ENCODE measurements at regions not wholly inside any gene's neighbourhood (a gene's known extent, or its start where the extent isn't known, plus 50 kb on each side); places are given as distances from the start of the nearest gene placed in this dataset.
A peak's percentile ranks its signal among the peaks of the same experiment; 100 is the strongest.
"Not testable (repeated sequence)": the region's sequence is repeated elsewhere in the genome, so short reads cannot be mapped to it uniquely, and the experiment has no call there.

DNA sequence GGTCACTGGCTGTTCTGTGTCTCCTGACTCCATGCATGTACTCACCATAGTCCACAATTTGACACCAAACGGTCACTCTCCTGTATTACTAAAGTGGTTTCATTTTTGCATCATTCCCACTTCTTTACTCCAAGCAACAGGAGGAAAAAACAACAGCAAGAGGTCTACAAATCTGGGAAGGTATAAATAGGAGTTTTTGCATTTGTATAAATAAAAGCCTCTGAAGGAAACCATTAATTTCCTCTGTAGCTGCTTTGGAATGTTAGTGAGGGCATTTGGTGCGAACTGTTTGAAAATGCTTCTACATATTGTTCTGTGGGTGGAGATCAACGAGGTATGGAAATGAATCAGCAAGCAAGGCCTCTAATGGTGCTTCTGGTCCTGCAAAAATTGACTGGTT, 148.5 kb upstream of the DLX2 start:
- peaks cover 16 to 60% (median 31%) of the 10 kb centered on the region in 10 experiments; a peak in 19 of 20 replicates for H3K4me1 ChIP-seq
- no peaks in the 10 kb centered on the region for H3K36me3 ChIP-seq
- H4K20me1 ChIP-seq, result no peaks in the 10 kb centered on the region
- peak overlapping the region; percentile 3 to 72 (median 48); a peak in 16 of 22 replicates for H3K4me2 ChIP-seq
- H3K27ac ChIP-seq, result no peak overlapping the region
- H3K9me3 ChIP-seq (replicated peaks in 1 of 11), result peaks cover 0 to 41% (median 6%) of the 10 kb centered on the region in 11 experiments; a peak in 12 of 22 replicates
- no peak overlapping the region for H3K4me3 ChIP-seq
- no peak overlapping the region for H3K9ac ChIP-seq
- H3K27me3 ChIP-seq, result no peaks in the 10 kb centered on the region
- no peak for TF ChIP-seq Cebpa-rat (IDR thresholded peaks at IDR 0.05)

DNA sequence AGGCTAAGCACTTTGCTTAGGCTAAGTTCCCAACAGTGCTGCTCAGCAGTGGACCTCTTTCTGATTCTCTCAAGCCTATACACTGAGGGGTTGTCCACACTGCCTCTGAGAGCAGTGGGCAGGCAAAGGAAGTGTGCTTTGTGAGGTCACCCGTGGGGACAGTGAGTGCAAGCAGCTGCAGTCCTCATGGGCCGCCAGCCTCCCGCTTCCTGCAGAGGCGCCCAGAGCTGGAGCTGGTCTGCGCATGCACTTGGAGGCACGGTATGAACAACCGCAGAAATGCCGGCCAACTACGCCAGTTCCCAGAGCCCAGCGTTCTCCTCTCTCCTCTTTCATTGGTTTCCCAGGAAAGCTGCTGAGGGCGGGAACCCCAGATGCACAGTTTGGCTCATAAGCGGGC, 149.5 kb upstream of the DLX2 start:
- peak overlapping the region in 2 of 11 experiments; percentile 42 to 51; a peak in 3 of 22 replicates for H3K27ac ChIP-seq
- H3K27me3 ChIP-seq, result no peaks in the 10 kb centered on the region
- peaks cover 0 to 32% (median 6%) of the 10 kb centered on the region in 11 experiments; a peak in 12 of 22 replicates for H3K9me3 ChIP-seq (replicated peaks in 1 of 11)
- peak overlapping the region in 10 of 11 experiments; percentile 30 to 72 (median 49); a peak in 17 of 22 replicates for H3K4me2 ChIP-seq
- H3K9ac ChIP-seq, result no peak overlapping the region
- no peaks in the 10 kb centered on the region for H4K20me1 ChIP-seq
- no peak overlapping the region for H3K4me3 ChIP-seq
- peaks cover 16 to 54% (median 31%) of the 10 kb centered on the region in 10 experiments; a peak in 19 of 20 replicates for H3K4me1 ChIP-seq
- no peak for TF ChIP-seq Cebpa-rat (IDR thresholded peaks at IDR 0.05)
- H3K36me3 ChIP-seq, result no peaks in the 10 kb centered on the region

- Histone ChIP-seq H3K9ac (no peak overlapping the region), H3K4me2 (peak overlapping the region; percentile 30 to 80 (median 49)), H3K4me1 (peaks cover 16 to 54% (median 31%) of the 10 kb centered on the region in 10 experiments; a peak in 19 of 20 replicates), H4K20me1 (no peaks in the 10 kb centered on the region), H3K4me3 (no peak overlapping the region), H3K27me3 (no peaks in the 10 kb centered on the region), H3K27ac (peak overlapping the region in 5 of 11 experiments; percentile 6 to 51 (median 42); a peak in 7 of 22 replicates), H3K9me3 (replicated peaks in 1 of 11) (peaks cover 0 to 19% (median 5%) of the 10 kb centered on the region in 11 experiments; a peak in 9 of 22 replicates), H3K36me3 (no peaks in the 10 kb centered on the region)
- no peak for TF ChIP-seq Cebpa-rat (IDR thresholded peaks at IDR 0.05)
Observed at GRCh38 chr2:172253190-172254052, 150.7 kb upstream of the DLX2 start.

- H3K4me1 ChIP-seq, result peaks cover 16 to 33% (median 21%) of the 10 kb centered on the region in 10 experiments; a peak in 19 of 20 replicates
- no peak for TF ChIP-seq Cebpa-rat (IDR thresholded peaks at IDR 0.05)
- no peak overlapping the region for H3K27ac ChIP-seq
- no peak overlapping the region for H3K4me3 ChIP-seq
- H3K4me2 ChIP-seq, result no peak overlapping the region
- H4K20me1 ChIP-seq, result no peaks in the 10 kb centered on the region
- H3K9ac ChIP-seq, result no peak overlapping the region
- H3K27me3 ChIP-seq, result no peaks in the 10 kb centered on the region
- H3K36me3 ChIP-seq, result no peaks in the 10 kb centered on the region
- H3K9me3 ChIP-seq (replicated peaks in 1 of 11), result no peaks in the 10 kb centered on the region; a peak in 1 of 22 replicates
Observed at GRCh38 chr2:172256886-172257285, 154.2 kb upstream of the DLX2 start.

GRCh38 chr2:172259827-172260226, 157.1 kb upstream of the DLX2 start:
- no peak overlapping the region for H3K27ac ChIP-seq
- H3K9ac ChIP-seq, result no peak overlapping the region
- H3K4me2 ChIP-seq, result no peak overlapping the region
- H3K4me3 ChIP-seq, result no peak overlapping the region
- H3K27me3 ChIP-seq, result no peaks in the 10 kb centered on the region
- TF ChIP-seq Cebpa-rat (IDR thresholded peaks at IDR 0.05), result no peak
- no peaks in the 10 kb centered on the region for H3K36me3 ChIP-seq
- H4K20me1 ChIP-seq, result no peaks in the 10 kb centered on the region
- peaks cover 0 to 3% (median 0%) of the 10 kb centered on the region in 10 experiments; a peak in 4 of 20 replicates for H3K4me1 ChIP-seq
- no peaks in the 10 kb centered on the region for H3K9me3 ChIP-seq (replicated peaks in 1 of 11)

DNA sequence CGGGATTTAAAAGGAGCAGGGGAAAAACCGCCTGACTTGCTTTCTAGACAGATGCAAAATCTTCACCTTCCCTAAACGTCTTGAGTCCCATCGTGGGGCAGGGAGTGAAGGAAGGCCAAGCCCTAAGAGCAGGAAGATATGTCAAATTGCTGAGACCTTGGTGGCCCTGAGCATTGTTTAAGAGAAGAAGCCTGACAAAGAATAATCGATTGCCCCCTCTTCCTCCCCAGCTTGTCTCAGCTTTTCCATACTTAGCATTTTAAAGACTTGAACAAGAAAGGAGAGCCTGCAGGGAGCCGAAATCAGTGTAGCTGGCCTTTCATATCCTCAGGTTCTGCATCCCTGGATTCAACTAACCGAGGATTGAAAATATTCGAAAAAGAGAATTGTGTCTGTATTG, 157.6 kb upstream of the DLX2 start:
- no peak for TF ChIP-seq Cebpa-rat (IDR thresholded peaks at IDR 0.05)
- no peak overlapping the region for H3K27ac ChIP-seq
- H3K27me3 ChIP-seq, result no peaks in the 10 kb centered on the region
- no peak overlapping the region for H3K9ac ChIP-seq
- 0 out of 22 replicates have a peak, but pooled peaks cover 0 to 5% (median 0%) of the 10 kb centered on the region in 11 experiments for H3K9me3 ChIP-seq (replicated peaks in 1 of 11)
- H3K4me2 ChIP-seq, result no peak overlapping the region
- H3K36me3 ChIP-seq, result no peaks in the 10 kb centered on the region
- H3K4me3 ChIP-seq, result no peak overlapping the region
- H4K20me1 ChIP-seq, result no peaks in the 10 kb centered on the region
- no peaks in the 10 kb centered on the region for H3K4me1 ChIP-seq

- no peak for TF ChIP-seq Cebpa-rat (IDR thresholded peaks at IDR 0.05)
- H3K9ac ChIP-seq, result no peak overlapping the region
- no peak overlapping the region for H3K4me2 ChIP-seq
- H3K4me1 ChIP-seq, result no peaks in the 10 kb centered on the region
- H3K4me3 ChIP-seq, result no peak overlapping the region
- H3K9me3 ChIP-seq (replicated peaks in 1 of 11), result peaks cover 0 to 13% (median 0%) of the 10 kb centered on the region in 11 experiments; a peak in 2 of 22 replicates
- H4K20me1 ChIP-seq, result no peaks in the 10 kb centered on the region
- no peaks in the 10 kb centered on the region for H3K36me3 ChIP-seq
- H3K27ac ChIP-seq, result no peak overlapping the region
- no peaks in the 10 kb centered on the region for H3K27me3 ChIP-seq
Observed at GRCh38 chr2:172261292-172261691, 158.6 kb upstream of the DLX2 start.

GRCh38 chr2:172262486-172262885, 159.8 kb upstream of the DLX2 start:
- Histone ChIP-seq H3K9ac (no peak overlapping the region), H3K27ac (no peak overlapping the region), H3K4me1 (no peaks in the 10 kb centered on the region), H3K9me3 (replicated peaks in 1 of 11) (peaks cover 0 to 13% (median 0%) of the 10 kb centered on the region in 11 experiments; a peak in 2 of 22 replicates), H3K4me2 (no peak overlapping the region), H3K36me3 (no peaks in the 10 kb centered on the region), H3K4me3 (no peak overlapping the region), H3K27me3 (no peaks in the 10 kb centered on the region), H4K20me1 (no peaks in the 10 kb centered on the region)
- TF ChIP-seq Cebpa-rat (IDR thresholded peaks at IDR 0.05), result no peak

- H3K4me1 ChIP-seq, H4K20me1 ChIP-seq, H3K27me3 ChIP-seq, H3K9ac ChIP-seq, H3K4me2 ChIP-seq, H3K4me3 ChIP-seq, H3K36me3 ChIP-seq, H3K27ac ChIP-seq: not testable (repeated sequence)
- peaks cover 0 to 13% (median 0%) of the 10 kb centered on the region in 11 experiments; a peak in 2 of 22 replicates for H3K9me3 ChIP-seq (replicated peaks in 1 of 11)
Observed at GRCh38 chr2:172264820-172265219, 162.1 kb upstream of the DLX2 start.

GRCh38 chr2:172269507-172270244, 157.7 kb upstream of the ITGA6 start:
- H3K4me1 ChIP-seq, H3K27ac ChIP-seq, H3K4me2 ChIP-seq, H3K4me3 ChIP-seq, H3K27me3 ChIP-seq, H3K36me3 ChIP-seq, H4K20me1 ChIP-seq, H3K9ac ChIP-seq: not testable (repeated sequence)
- peaks cover 0 to 16% (median 8%) of the 10 kb centered on the region in 11 experiments; a peak in 11 of 22 replicates for H3K9me3 ChIP-seq (replicated peaks in 1 of 11)

Data from BLaER1 treated with 17β-estradiol and CSF1 and Interleukin-3, amounts not matched to agents 10 nM and 100 nM (cell line).